ENCODE measurements at regions not wholly inside any gene's neighbourhood (a gene's known extent, or its start where the extent isn't known, plus 50 kb on each side); places are given as distances from the start of the nearest gene placed in this dataset.

DNA sequence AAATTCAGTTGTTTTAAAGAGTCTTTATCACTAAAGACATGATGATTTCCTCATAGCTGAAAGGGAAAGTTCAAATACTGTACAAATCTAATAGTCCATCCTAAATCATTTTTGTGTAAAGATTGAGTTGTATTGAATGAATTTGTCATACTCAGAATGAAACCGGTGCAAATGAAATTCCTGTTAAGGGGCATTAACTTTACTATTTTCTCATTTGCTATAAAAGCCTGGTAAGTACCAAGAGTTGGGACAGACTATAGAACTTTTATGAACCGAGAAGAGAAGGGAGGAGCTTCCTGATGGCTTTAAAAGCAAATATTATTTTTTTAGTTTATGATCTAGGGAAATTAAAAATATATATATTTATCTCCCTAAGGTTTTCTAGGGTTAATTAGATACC, 260.0 kb upstream of the AKR1E2 start:
- TF ChIP-seq POLR2A (IDR thresholded peaks at IDR 0.05; ENCODE audit: low read depth, low read length) (no peak), POLR2AphosphoS5 (IDR thresholded peaks at IDR 0.05; ENCODE audit: low read depth, low read length) (no peak)

All from GM12892 (cell line).